PC-3 (cell line): ENCODE measurements at regions not wholly inside any gene's neighbourhood (a gene's known extent, or its start where the extent isn't known, plus 50 kb on each side); places are given as distances from the start of the nearest gene placed in this dataset.

Experiments
- ATAC-seq: fragments of 200-7000 bp; cut with Tn5 transposase; 2 replicates; pipeline ENCODE4 v1.9.1; 2020; ENCODE audit warnings: mild to moderate bottlenecking, moderate library complexity
- BruUV-seq: library from RNA; stranded (reverse); fragments of 400-500 nt; replicated peaks from 2 replicates; lab custom pipeline; 2021; lab: Mats Ljungman, UMichigan
- CTCF ChIA-PET: fragments of 300-600 bp; sonication (Branson Sonifier 250); formaldehyde crosslinking; loops from one replicate; lab custom pipeline; 2022; ENCODE audit warnings: antibody characterized with exemption; lab: Charles Lee
- POLR2A ChIA-PET: fragments of 300-600 bp; sonication (Branson Sonifier 250); formaldehyde crosslinking; loops from one replicate; lab custom pipeline; 2022; ENCODE audit warnings: antibody characterized with exemption; ENCODE audit not compliant: unreplicated experiment; lab: Charles Lee
- DNase-seq: peaks from one replicate; pipeline ENCODE4 v3.0.0-alpha.2; 2015
- H2AFZ ChIP-seq: fragments of 300-600 bp; sonication (generic); 2 replicates; pipeline ENCODE4 v1.6.0; 2016; ENCODE audit warnings: antibody characterized with exemption, low read length
- H3F3A ChIP-seq: fragments of 300-600 bp; sonication (generic); one replicate; pipeline ENCODE4 v1.6.0; 2017; ENCODE audit warnings: antibody characterized with exemption, low read length, control low read depth, mild to moderate bottlenecking; ENCODE audit not compliant: unreplicated experiment
- H3K27ac ChIP-seq: fragments of 300-600 bp; sonication (generic); 2 replicates; pipeline ENCODE4 v1.5.1; 2016; ENCODE audit warnings: mild to moderate bottlenecking, low read length
- H3K27me3 ChIP-seq: fragments of 300-600 bp; sonication (generic); 2 replicates; pipeline ENCODE4 v1.6.1; 2016; ENCODE audit warnings: low read length, mixed read lengths
- H3K36me3 ChIP-seq: fragments of 300-600 bp; sonication (generic); 2 replicates; pipeline ENCODE4 v1.6.1; 2016; ENCODE audit warnings: low read depth, mixed run types, low read length, mixed read lengths
- H3K4me1 ChIP-seq: fragments of 300-600 bp; sonication (generic); 2 replicates; pipeline ENCODE4 v1.5.1; 2016; ENCODE audit warnings: low read length; ENCODE audit not compliant: insufficient read depth
- H3K4me2 ChIP-seq: fragments of 300-600 bp; sonication (generic); 2 replicates; pipeline ENCODE4 v1.6.0; 2016; ENCODE audit warnings: low read length
- H3K4me3 ChIP-seq: fragments of 300-600 bp; sonication (generic); 2 replicates; pipeline ENCODE4 v1.5.1; 2016; ENCODE audit warnings: mild to moderate bottlenecking, low read length, mixed read lengths
- H3K79me2 ChIP-seq: fragments of 300-600 bp; sonication (generic); 2 replicates; pipeline ENCODE4 v1.6.1; 2017; ENCODE audit warnings: low read length, mixed read lengths
- H3K9ac ChIP-seq: fragments of 300-600 bp; sonication (generic); 2 replicates; pipeline ENCODE4 v1.6.0; 2016; ENCODE audit warnings: mild to moderate bottlenecking, low read length
- H3K9me2 ChIP-seq: fragments of 300-600 bp; sonication (generic); replicated peaks from 2 replicates; pipeline ENCODE4 v1.6.1; 2016; ENCODE audit warnings: mixed run types, low read length, mixed read lengths
- H3K9me3 ChIP-seq: fragments of 300-600 bp; sonication (generic); 2 replicates; pipeline ENCODE4 v1.6.1; 2016; ENCODE audit warnings: low read length, mixed read lengths
- H4K20me1 ChIP-seq: fragments of 300-600 bp; sonication (generic); 2 replicates; pipeline ENCODE4 v1.6.1; 2016; ENCODE audit warnings: low read length, mixed read lengths
- CTCF ChIP-seq: fragments of 300-600 bp; sonication (generic); conservative IDR thresholded peaks from 2 replicates; pipeline ENCODE4 v1.5.1; 2017; ENCODE audit warnings: antibody characterized with exemption, low read depth, mild to moderate bottlenecking, low read length
- EZH2 ChIP-seq: fragments of 300-600 bp; sonication (generic); IDR thresholded peaks from one replicate; pipeline ENCODE4 v1.6.1; 2017; ENCODE audit warnings: antibody characterized with exemption, mild to moderate bottlenecking, low read length; ENCODE audit not compliant: unreplicated experiment
- EZH2phosphoT487 ChIP-seq: fragments of 300-600 bp; sonication (generic); IDR thresholded peaks from 2 replicates; pipeline ENCODE4 v1.6.1; 2018; ENCODE audit warnings: mild to moderate bottlenecking, antibody characterized with exemption, low read length, borderline replicate concordance
- intact Hi-C: fragments of 100-400 bp; cut with micrococcal nuclease; formaldehyde crosslinking; loops from 2 replicates; pipeline ENCODE4 v1.9.0; 2023

- Histone ChIP-seq H2AFZ (no peak overlapping the region), H3K27ac (peak overlapping the region; percentile 98), H3K4me2 (peak overlapping the region; percentile 72), H3K79me2 (no peaks in the 10 kb centered on the region), H3K4me3 (peak overlapping the region; percentile 49; the same call in 1 of the 2 replicates), H3K9me2 (no peaks in the 10 kb centered on the region), H4K20me1 (no peaks in the 10 kb centered on the region), H3K4me1 (peaks cover 45% of the 10 kb centered on the region), H3F3A (peaks cover 15% of the 10 kb centered on the region), H3K9ac (peak overlapping the region; percentile 65), H3K27me3 (no peaks in the 10 kb centered on the region), H3K9me3 (no peaks in the 10 kb centered on the region; the same call in 1 of the 2 replicates), H3K36me3 (peaks cover 6% of the 10 kb centered on the region; the same call in 1 of the 2 replicates)
- intact Hi-C loops = loop anchor here (2.0 kb wide), 1 partner anchor 222 kb away; no protein-coding TSS in a partner anchor
- TF ChIP-seq EZH2phosphoT487 (no peak), EZH2 (no peak), CTCF (no peak)
- ATAC-seq = peak; percentile 93
- ChIA-PET CTCF (no interaction called here), POLR2A (no interaction called here)
- peak; percentile 84 for DNase-seq
- BruUV-seq = no TSS peak
These were observed 74.7 kb upstream of the ELL2 start for GRCh38 chr5:96036301-96036700.

GRCh38 chr5:96035796-96036195, 74.1 kb upstream of the ELL2 start:
- Histone ChIP-seq H3K9me3 (no peaks in the 10 kb centered on the region; the same call in 1 of the 2 replicates), H3K79me2 (no peaks in the 10 kb centered on the region), H3K9me2 (no peaks in the 10 kb centered on the region), H3K27me3 (no peaks in the 10 kb centered on the region), H3K36me3 (peaks cover 6% of the 10 kb centered on the region; the same call in 1 of the 2 replicates), H3K9ac (0 out of 2 replicates have a peak overlapping the region, but pooled peaks have one; percentile 5), H3K4me3 (no peak overlapping the region), H3F3A (peaks cover 15% of the 10 kb centered on the region), H4K20me1 (no peaks in the 10 kb centered on the region), H3K4me2 (peak overlapping the region; percentile 72), H3K27ac (peak overlapping the region; percentile 98), H3K4me1 (peaks cover 48% of the 10 kb centered on the region), H2AFZ (no peak overlapping the region)
- no peak for DNase-seq
- no peak for ATAC-seq
- intact Hi-C loops = loop anchor here (2.0 kb wide), 1 partner anchor 223 kb away; no protein-coding TSS in a partner anchor
- CTCF ChIA-PET = no interaction called here
- BruUV-seq = no TSS peak
- TF ChIP-seq EZH2 = no peak
- POLR2A ChIA-PET = no interaction called here

- no TSS peak for BruUV-seq
- no peak overlapping the region for H2AFZ ChIP-seq
- no peak overlapping the region for H3K27ac ChIP-seq
- H3K36me3 ChIP-seq = peaks cover 6% of the 10 kb centered on the region; the same call in 1 of the 2 replicates
- no peak for TF ChIP-seq EZH2
- TF ChIP-seq CTCF = no peak
- TF ChIP-seq EZH2phosphoT487 = no peak
- ChIA-PET POLR2A (no interaction called here), CTCF (no interaction called here)
- no peaks in the 10 kb centered on the region for H3K27me3 ChIP-seq
- peak; percentile 7; the same call in 1 of the 2 replicates for ATAC-seq
- H4K20me1 ChIP-seq = no peaks in the 10 kb centered on the region
- H3K4me3 ChIP-seq = no peak overlapping the region
- peaks cover 51% of the 10 kb centered on the region for H3K4me1 ChIP-seq
- DNase-seq = peak; percentile 69
- H3K9me3 ChIP-seq = no peaks in the 10 kb centered on the region; the same call in 1 of the 2 replicates
- peaks cover 15% of the 10 kb centered on the region for H3F3A ChIP-seq
- H3K9ac ChIP-seq = no peak overlapping the region
- intact Hi-C loops = no loop called here
- no peaks in the 10 kb centered on the region for H3K9me2 ChIP-seq
- no peaks in the 10 kb centered on the region for H3K79me2 ChIP-seq
- no peak overlapping the region for H3K4me2 ChIP-seq
These were observed 71.5 kb upstream of the ELL2 start for GRCh38 chr5:96033116-96033515.
